Lung (tissue), 11 donors: ENCODE measurements at regions not wholly inside any gene's neighbourhood (a gene's known extent, or its start where the extent isn't known, plus 50 kb on each side); places are given as distances from the start of the nearest gene placed in this dataset.

ENCODE experiments used
- ATAC-seq: fragments of 200-7000 bp; cut with Tn5 transposase; one replicate; pipeline ENCODE4 v1.9.1; 2020; ENCODE audit warnings: moderate number of reproducible peaks; ENCODE audit not compliant: insufficient read depth, low FRiP score
- DNase-seq, 3 donors: peaks; one replicate each; pipeline ENCODE4 v3.0.0-alpha.2; 2013 to 2017
- H3K27ac ChIP-seq, 2 donors: one replicate each; pipeline ENCODE4 v1.5.1; 2013; ENCODE audit warnings: mild to moderate bottlenecking in 2 of 2, moderate library complexity in 2 of 2, control low read depth in 1 of 2, inconsistent platforms in 1 of 2, low read depth in 1 of 2, low read length in 1 of 2
- H3K27me3 ChIP-seq, 3 donors: one replicate each; pipeline ENCODE4 v1.5.1; 2013; ENCODE audit warnings: low read length in 2 of 3; ENCODE audit not compliant: control insufficient read depth in 3 of 3, insufficient read depth in 3 of 3
- H3K36me3 ChIP-seq, 4 donors: one replicate each; pipeline ENCODE4 v1.5.1; 2013; ENCODE audit warnings: low read length in 4 of 4, mild to moderate bottlenecking in 1 of 4, moderate library complexity in 1 of 4; ENCODE audit not compliant: control insufficient read depth in 4 of 4, insufficient read depth in 4 of 4
- H3K4me1 ChIP-seq, 5 donors: one replicate each; pipeline ENCODE4 v1.5.1; 2013; ENCODE audit warnings: low read length in 5 of 5, mild to moderate bottlenecking in 2 of 5, moderate library complexity in 1 of 5; ENCODE audit not compliant: control insufficient read depth in 5 of 5, insufficient read depth in 5 of 5
- H3K4me3 ChIP-seq: one replicate; pipeline ENCODE4 v1.5.1; 2013; ENCODE audit warnings: mild to moderate bottlenecking, control low read depth, moderate library complexity
- H3K9ac ChIP-seq, 2 donors: one replicate each; pipeline ENCODE4 v1.5.1; 2013; ENCODE audit warnings: low read length in 2 of 2, control low read depth in 1 of 2; ENCODE audit not compliant: insufficient read depth in 1 of 2
- H3K9me3 ChIP-seq, 4 donors: one replicate each; pipeline ENCODE4 v1.5.1; 2013; ENCODE audit warnings: low read length in 3 of 4, mild to moderate bottlenecking in 1 of 4, moderate library complexity in 1 of 4; ENCODE audit not compliant: control insufficient read depth in 4 of 4, insufficient read depth in 3 of 4
- WGBS, 2 donors: extraction: QIAGEN DNeasy Blood & Tissue Kit; methylation state at CpG; one replicate each; pipeline ENCODE4 v1.1.7; 2013; 5-methylcytosine and 5-hydroxymethylcytosine counted together
- TF ChIP-seq, protein P1 (sequence below): IDR thresholded peaks from 2 replicates; pipeline ENCODE4 v1.5.1; 2012; ENCODE audit warnings: mild to moderate bottlenecking; ENCODE audit errors: control extremely low read depth, extremely low read depth
- donor health status: control.
- donor health status: control.
- donor health status: Bipolar disorder and iron deficiency.
- donor health status: healthy.
- donor health status: DM: yes; HTN: yes; CAD: no.

DNA sequence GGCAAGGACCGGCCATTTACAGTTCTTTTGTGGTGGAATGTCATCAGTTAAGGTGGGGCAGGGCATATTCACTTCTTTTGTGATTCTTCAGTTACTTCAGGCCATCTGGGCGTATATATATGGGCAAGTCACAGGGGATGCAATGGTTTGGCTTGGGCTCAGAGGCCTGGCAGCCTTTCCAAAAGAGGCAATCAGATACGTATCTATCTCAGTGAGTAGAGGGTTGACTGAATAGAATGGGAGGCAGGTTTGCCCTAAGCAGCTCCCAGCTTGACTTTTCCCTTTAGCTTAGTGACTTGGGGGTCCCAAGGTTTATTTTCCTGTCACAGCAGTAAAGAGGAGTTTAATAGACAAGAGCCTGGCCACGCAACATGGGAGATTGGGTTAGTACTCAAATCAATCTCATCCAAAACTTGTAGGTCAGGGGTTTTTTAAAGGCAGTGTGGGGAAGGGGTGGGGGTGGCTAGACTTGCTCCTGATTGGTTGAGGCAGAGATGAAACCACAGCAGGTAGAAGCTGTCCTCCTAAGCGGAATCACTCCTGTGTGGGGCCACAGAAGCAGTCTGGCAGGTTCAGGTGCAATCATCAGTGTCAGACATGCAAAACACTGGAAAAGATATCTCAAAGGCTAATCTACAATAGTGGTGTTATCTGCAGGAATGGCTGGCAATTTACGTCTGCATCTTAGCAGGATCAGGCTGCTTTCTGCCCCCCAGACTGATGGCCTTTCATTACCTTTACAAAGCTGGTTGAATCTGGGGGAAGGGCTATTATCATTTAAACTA lies 112.9 kb downstream of the TLR5 start:
- DNase-seq (no peak), ATAC-seq (no peak)
- 86 to 94% methylated on average over 6 of the region's 6 CpGs for WGBS, 2 donors
- H3K36me3 ChIP-seq, result no peaks in the 10 kb centered on the region
- peaks cover 0 to 1% (median 0%) of the 10 kb centered on the region in 4 donors for H3K9me3 ChIP-seq
- H3K27ac ChIP-seq, result no peak overlapping the region
- TF ChIP-seq, protein P1, sequence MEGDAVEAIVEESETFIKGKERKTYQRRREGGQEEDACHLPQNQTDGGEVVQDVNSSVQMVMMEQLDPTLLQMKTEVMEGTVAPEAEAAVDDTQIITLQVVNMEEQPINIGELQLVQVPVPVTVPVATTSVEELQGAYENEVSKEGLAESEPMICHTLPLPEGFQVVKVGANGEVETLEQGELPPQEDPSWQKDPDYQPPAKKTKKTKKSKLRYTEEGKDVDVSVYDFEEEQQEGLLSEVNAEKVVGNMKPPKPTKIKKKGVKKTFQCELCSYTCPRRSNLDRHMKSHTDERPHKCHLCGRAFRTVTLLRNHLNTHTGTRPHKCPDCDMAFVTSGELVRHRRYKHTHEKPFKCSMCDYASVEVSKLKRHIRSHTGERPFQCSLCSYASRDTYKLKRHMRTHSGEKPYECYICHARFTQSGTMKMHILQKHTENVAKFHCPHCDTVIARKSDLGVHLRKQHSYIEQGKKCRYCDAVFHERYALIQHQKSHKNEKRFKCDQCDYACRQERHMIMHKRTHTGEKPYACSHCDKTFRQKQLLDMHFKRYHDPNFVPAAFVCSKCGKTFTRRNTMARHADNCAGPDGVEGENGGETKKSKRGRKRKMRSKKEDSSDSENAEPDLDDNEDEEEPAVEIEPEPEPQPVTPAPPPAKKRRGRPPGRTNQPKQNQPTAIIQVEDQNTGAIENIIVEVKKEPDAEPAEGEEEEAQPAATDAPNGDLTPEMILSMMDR, result no peak
- peaks cover 0 to 4% (median 0%) of the 10 kb centered on the region in 5 donors for H3K4me1 ChIP-seq
- H3K27me3 ChIP-seq, result no peaks in the 10 kb centered on the region
- H3K4me3 ChIP-seq, result no peak overlapping the region
- no peak overlapping the region for H3K9ac ChIP-seq

DNA sequence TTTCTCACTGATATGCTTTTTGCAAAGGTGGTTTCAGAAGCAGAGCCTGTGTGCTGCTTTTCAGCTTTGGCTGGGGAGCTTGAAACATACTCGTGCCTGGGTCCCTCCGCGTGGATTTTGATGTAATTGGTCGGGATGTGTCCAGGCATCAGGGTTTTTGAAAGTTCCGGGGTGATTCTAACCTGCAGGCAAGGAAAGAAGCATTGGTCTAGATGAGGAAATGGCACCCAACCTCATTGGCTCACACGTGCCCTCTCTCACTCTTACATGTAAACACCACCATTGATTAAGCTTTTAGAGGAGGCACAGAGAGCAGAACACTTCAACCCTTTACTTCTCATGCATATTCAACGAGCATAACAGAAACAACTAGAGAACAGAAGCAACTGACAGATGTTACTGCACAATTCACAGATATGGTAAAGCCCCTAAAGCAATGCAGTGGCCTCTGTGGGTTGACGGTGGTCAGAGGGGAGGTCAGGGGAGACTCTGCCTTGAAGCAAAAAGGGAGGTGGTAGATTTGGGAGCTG lies 112.1 kb downstream of the TLR5 start:
- no peaks in the 10 kb centered on the region for H3K27me3 ChIP-seq
- no peak overlapping the region for H3K4me3 ChIP-seq
- peaks cover 0 to 4% (median 0%) of the 10 kb centered on the region in 5 donors for H3K4me1 ChIP-seq
- DNase-seq (no peak), ATAC-seq (no peak)
- no peaks in the 10 kb centered on the region for H3K36me3 ChIP-seq
- no peak overlapping the region for H3K9ac ChIP-seq
- 86 to 88% methylated on average over 8 of the region's 8 CpGs for WGBS, 2 donors
- H3K9me3 ChIP-seq, result peaks cover 0 to 1% (median 0%) of the 10 kb centered on the region in 4 donors
- TF ChIP-seq, protein P1, result no peak
- H3K27ac ChIP-seq, result no peak overlapping the region

DNA sequence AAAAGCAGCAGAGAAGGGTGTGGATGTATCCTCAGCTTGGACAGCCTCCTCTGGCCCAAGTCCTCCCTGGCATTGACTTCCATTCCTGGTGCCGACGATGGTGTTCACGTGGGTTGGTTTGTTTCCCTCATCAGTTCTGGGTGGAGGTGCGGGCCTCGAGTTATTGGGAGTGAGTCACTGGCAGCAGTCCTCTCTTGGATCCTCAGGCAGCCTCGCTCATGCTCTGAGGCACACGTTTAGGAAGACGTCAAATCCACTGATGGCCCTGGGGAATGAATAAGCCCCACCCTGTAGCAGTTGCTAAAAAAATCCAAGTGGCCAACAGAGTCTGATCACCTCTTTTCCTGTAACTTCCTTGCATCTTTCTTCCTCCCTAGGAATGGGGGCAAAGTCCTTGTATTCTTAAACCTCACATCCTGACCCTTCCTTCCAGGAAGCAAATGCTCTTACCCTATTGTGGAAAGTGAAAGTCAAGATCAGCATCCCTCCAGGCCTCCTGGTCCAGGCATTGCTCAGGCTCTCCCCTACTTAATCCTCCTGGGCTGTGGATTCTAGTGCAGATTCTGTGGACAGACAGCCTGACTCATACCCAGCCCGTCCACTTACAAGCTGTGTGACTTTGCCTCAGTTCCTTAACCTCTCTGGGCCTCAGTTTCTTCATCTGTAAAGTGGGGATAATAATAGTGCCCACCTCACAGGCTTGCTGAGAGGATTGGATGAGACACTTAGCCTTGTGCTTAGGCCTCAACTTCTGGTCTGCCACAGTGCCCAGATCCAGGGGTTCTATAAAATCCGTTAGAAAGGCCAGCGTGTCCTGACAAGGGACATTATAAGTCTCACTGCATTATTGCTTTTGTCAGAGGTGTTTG lies 111.1 kb downstream of the TLR5 start:
- ATAC-seq (peak; percentile 16), DNase-seq (no peak)
- WGBS, 2 donors, result 91 to 92% methylated on average over 11 of the region's 11 CpGs
- TF ChIP-seq, protein P1, result no peak
- Histone ChIP-seq H3K27ac (no peak overlapping the region), H3K36me3 (no peaks in the 10 kb centered on the region), H3K9ac (no peak overlapping the region), H3K9me3 (peaks cover 0 to 1% (median 0%) of the 10 kb centered on the region in 4 donors), H3K4me1 (peaks cover 0 to 4% (median 0%) of the 10 kb centered on the region in 5 donors), H3K27me3 (no peaks in the 10 kb centered on the region), H3K4me3 (no peak overlapping the region)
